ENCODE measurements at regions not wholly inside any gene's neighbourhood (a gene's known extent, or its start where the extent isn't known, plus 50 kb on each side); places are given as distances from the start of the nearest gene placed in this dataset.

DNA sequence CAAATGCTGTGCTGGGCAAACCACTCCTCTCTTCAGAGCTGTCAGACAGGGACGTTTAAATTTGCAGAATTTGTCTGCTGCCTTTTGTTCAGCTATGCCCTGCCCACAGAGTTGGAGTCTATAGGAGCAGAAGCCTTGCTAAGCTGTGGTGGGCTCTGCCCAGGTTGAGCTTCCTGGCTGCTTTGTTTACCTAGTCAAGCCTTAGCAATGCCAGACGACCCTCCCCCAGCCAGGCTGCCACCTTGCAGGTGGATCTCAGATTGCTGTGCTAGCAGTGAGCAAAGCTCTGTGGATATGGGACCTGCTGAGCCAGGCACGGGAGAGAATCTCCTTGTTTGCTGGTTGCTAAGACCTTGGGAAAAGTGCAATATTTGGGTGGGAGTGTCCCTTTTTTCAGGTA, 314.9 kb downstream of the NNT start:
- H3K9me3 ChIP-seq (ENCODE audit: control insufficient read depth, low read depth, low read length), result no peaks in the 10 kb centered on the region
- Mint-ChIP-seq H3K27ac (no peak overlapping the region), H3K4me3 (no peak overlapping the region), H3K9me3 (peaks cover 0 to 5% of the 10 kb centered on the region in 2 experiments; a peak in 2 of 5 replicates), H3K36me3 (ENCODE audit: insufficient read depth in 1 of 3, low read depth in 3 of 3) (no peaks in the 10 kb centered on the region), H3K4me1 (no peaks in the 10 kb centered on the region), H3K27me3 (ENCODE audit: low read depth) (no peaks in the 10 kb centered on the region)
- H3K4ac ChIP-seq (ENCODE audit: low read depth, low read length), result no peak overlapping the region
- no peak overlapping the region for H3K27ac ChIP-seq (ENCODE audit: insufficient read length, low read depth, low read length)
- no peaks in the 10 kb centered on the region for H4K20me1 ChIP-seq (ENCODE audit: control insufficient read depth, insufficient read depth, insufficient read length)
- H2AK5ac ChIP-seq (ENCODE audit: insufficient read length, low read length), result no peak overlapping the region
- H3K9ac ChIP-seq (ENCODE audit: extremely low read depth, insufficient read length, low read length), result no peak overlapping the region
- no peaks in the 10 kb centered on the region for H3K79me1 ChIP-seq (ENCODE audit: insufficient read depth, low read depth, low read length, poor library complexity, severe bottlenecking)
- H3T11ph ChIP-seq (ENCODE audit: low read length), result no peak overlapping the region
- H3K56ac ChIP-seq (ENCODE audit: insufficient read length, low read depth, low read length), result no peak overlapping the region
- H3K18ac ChIP-seq (ENCODE audit: insufficient read length, low read depth, low read length), result no peak overlapping the region
- H4K8ac ChIP-seq (replicated peaks; ENCODE audit: insufficient read length, low read depth, low read length), result no peak overlapping the region
- H2BK20ac ChIP-seq (ENCODE audit: low read depth, low read length, poor library complexity, severe bottlenecking), result no peak overlapping the region
- no peak overlapping the region for H3K14ac ChIP-seq (ENCODE audit: insufficient read depth, low read length)
- H3K4me1 ChIP-seq (ENCODE audit: insufficient read depth, low read length), result no peaks in the 10 kb centered on the region
- no peaks in the 10 kb centered on the region for H3K79me2 ChIP-seq (ENCODE audit: insufficient read depth, low read length)
- no peaks in the 10 kb centered on the region for H3K23me2 ChIP-seq (ENCODE audit: insufficient read length, low read depth, low read length, poor library complexity, severe bottlenecking)
- no peak overlapping the region for H2BK15ac ChIP-seq (ENCODE audit: low read depth, low read length)
- H2AFZ ChIP-seq (ENCODE audit: low read length), result no peak overlapping the region
- H3K4me2 ChIP-seq (ENCODE audit: insufficient read depth, insufficient read length, low read length), result no peak overlapping the region
- WGBS (ENCODE audit: extremely low coverage, insufficient read length, low lambda C conversion rate), result no CpG with 5 or more reads among the region's 3 CpGs
- H4K5ac ChIP-seq (ENCODE audit: insufficient read length, low read depth, low read length), result no peak overlapping the region
- H4K91ac ChIP-seq (ENCODE audit: insufficient read length, low read depth, low read length), result no peak overlapping the region
- DNase-seq, result no peak
- no peak overlapping the region for H2BK5ac ChIP-seq (ENCODE audit: insufficient read length, low read length)
- H3K27me3 ChIP-seq (ENCODE audit: insufficient read depth, low read length), result no peaks in the 10 kb centered on the region
- no peak overlapping the region for H2BK12ac ChIP-seq (ENCODE audit: insufficient read length, low read depth, low read length)
- H2BK120ac ChIP-seq (ENCODE audit: low read depth, low read length, poor library complexity, severe bottlenecking), result no peak overlapping the region
- TF ChIP-seq, protein P1, sequence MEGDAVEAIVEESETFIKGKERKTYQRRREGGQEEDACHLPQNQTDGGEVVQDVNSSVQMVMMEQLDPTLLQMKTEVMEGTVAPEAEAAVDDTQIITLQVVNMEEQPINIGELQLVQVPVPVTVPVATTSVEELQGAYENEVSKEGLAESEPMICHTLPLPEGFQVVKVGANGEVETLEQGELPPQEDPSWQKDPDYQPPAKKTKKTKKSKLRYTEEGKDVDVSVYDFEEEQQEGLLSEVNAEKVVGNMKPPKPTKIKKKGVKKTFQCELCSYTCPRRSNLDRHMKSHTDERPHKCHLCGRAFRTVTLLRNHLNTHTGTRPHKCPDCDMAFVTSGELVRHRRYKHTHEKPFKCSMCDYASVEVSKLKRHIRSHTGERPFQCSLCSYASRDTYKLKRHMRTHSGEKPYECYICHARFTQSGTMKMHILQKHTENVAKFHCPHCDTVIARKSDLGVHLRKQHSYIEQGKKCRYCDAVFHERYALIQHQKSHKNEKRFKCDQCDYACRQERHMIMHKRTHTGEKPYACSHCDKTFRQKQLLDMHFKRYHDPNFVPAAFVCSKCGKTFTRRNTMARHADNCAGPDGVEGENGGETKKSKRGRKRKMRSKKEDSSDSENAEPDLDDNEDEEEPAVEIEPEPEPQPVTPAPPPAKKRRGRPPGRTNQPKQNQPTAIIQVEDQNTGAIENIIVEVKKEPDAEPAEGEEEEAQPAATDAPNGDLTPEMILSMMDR (conservative IDR thresholded peaks at IDR 0.05), result no peak
- H3K23ac ChIP-seq (ENCODE audit: insufficient read length, low read depth, low read length), result no peak overlapping the region

All from H9 (cell line).